Superior temporal gyrus (tissue), 1 donor: ENCODE measurements at regions not wholly inside any gene's neighbourhood (a gene's known extent, or its start where the extent isn't known, plus 50 kb on each side); places are given as distances from the start of the nearest gene placed in this dataset.

Experiments used
- DNase-seq: peaks from one replicate; pipeline ENCODE4 v3.0.0-alpha.2; 2016; ENCODE audit errors: extremely low spot score

DNA sequence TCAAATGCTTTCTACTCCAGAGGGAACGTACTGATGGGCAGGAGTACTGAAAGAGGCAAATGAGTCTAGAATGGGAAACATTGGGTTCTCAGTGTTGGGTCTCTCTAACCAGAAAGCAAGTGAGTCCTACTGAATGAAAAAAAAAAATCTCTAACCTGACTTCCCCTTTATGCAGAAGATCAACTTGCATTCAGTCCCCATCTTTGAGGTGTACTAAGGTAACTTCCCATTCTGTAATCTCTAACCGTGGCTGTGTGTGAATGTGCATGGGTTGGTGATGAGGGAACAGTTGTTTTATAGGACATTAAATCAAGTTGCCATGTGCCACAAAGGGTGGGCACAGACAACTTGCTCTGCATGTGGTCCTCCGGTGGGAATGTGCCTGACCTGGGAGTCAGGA, 264.6 kb upstream of the CLINT1 start:
- DNase-seq, result no peak

DNA sequence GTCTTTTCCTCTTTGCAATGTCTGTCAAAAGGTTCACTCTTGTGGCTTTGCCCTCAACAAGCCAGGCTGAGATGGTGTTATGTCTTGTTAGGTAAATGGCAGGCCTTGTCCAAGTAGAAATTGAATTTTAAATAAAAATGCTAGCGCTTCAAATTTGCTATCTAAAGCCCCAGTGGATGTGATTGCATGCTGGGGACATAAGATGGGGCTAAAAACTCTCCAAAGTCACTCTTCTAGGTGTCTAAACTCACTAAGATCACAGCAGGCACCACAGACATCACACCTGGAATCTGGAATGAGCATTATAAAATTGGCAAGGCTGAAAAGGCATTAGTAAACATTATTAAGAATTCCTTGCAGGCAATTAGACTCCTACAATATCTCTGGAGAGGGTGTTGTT, 262.7 kb upstream of the CLINT1 start:
- no peak for DNase-seq

DNA sequence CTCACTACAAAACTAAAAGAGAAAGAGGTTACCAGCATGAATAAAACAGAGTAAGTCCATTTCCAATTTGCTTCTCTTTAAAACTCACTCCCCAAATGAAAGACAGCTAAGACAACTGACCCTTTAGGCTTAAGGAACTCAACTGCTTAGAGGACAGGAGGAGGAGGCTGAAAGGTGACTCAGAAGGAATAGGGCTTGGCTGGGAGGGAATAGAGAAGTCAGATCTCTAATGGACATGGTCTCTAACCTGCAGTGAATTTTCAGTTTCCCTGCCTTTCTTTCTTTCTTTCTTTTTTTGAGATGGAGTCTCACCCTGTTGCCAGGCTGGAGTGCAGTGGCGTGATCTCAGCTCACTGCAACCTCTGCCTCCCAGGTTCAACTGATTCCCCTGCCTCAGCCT, 261.8 kb upstream of the CLINT1 start:
- no peak for DNase-seq

DNA sequence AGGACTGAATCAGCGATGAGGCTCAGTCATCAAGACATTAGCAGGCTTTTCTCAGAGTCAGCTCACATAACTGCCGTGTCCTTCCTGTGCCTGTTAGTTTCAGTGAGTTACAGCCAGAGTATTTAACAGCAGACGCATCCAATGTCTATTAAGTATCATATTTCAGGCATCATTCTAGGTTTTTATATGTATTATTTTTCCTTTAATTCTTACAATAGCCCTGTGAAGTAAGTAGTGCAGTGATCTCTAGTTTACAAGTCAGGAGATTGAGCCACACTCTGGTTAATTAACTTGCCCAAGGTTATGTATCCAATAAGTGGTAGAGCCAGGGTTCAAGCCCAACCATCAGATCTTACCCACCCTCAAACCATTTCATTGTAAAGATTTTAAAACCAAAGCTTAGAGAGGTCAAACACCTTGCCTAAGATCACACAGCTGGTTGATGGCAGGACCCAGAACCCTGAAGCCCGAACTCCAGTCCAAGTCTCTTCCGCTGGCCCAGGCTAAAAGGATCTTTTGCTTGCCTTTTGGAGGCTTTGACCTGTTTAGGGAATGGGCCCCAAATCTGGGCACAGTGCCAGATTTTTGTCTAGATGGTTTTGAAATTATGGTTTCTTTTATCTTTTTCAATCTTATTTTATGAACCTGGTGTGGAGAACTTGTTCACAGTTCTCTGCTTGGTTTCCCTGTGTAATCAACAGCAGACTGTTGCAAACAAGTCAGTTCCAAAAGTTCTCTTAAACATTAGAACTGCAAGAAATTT, 261.2 kb upstream of the CLINT1 start:
- DNase-seq, result no peak

DNA sequence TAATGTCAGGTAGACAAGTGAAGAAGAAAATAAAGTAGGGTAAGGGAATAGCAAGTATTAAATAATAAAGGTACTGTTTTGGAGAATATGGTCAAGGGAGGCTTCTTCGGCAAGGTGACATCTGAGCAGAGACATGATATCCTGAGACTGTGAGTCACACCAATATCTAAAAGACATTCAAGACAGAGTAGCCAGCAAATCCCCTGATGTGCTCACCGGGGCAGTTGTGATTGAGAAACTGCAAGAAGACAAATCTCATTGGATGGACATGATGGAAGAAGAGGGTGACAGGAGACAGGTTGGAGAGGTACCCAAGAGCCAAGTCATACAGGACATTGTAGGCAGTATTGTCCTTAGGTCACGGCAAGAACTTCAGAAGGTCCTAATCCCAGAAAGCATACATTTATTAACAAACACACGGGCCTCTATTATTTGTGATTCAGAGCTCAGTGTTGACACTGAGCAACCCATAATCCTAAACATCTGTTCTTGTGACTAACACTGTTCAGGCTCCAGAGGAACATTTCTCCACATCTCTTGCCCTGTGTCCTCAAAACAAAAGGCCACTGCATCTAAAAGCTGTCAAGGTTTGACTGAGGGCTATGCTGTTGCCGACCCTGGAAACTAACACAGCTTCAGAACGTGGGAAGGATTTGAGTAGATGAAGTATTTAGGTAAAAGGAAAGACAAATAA, 258.7 kb upstream of the CLINT1 start:
- DNase-seq, result no peak

DNA sequence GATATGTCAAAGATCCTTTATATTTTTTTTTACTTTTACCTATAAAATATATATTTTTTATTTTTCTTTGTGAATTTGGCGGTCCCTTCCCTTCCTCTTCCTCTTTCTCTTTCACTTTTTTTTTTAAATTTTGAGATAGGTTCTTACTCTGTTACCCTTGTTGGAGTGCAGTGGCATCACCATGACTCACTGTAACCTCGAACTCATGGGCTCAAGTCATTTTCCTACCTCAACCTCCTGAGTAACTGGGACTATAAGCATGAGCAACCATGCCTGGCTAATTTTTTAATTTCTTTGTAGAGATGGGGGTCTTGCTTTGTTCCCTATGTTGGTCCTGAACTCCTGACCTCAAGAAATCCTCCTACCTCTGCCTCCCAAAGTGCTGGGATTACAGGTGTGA, 258.0 kb upstream of the CLINT1 start:
- no peak for DNase-seq

DNA sequence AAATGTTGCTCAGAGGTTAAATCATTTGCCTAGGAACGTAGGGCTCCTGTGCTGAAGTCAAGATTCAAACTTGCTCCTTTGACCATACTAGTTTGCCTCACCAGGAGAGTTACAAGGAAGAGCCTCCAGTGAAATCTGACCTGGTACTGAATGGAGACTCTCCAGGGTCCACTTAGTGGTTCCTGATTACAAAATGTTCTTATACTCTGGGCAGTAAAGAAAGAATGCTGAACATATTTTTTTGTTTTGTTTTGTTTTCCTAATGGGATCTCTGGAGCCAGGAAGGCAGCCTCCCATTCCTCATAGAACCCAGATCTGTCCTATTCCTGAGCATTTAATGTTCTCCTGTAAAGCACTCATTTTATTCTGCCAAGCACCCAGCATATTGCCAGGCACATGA, 256.5 kb upstream of the CLINT1 start:
- no peak for DNase-seq

DNA sequence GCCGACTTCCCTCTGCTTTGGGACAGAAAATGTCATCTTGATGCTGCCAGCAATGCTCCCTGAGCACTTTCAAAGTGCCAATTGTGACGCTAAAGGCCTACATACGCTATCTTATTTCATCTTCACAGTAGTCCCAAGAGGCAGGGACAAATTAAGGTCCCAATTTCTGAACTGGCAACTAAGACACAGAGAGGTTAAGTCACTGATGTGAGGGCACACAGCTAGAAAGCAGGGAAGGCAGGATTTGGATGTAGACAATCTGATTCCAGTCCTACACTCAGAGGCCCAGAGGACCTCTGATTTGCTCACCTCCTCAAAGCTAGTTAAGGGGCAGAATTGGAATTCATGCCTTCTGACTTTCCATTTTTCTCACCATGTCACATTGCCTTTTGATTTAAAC, 249.2 kb upstream of the CLINT1 start:
- DNase-seq, result no peak

DNA sequence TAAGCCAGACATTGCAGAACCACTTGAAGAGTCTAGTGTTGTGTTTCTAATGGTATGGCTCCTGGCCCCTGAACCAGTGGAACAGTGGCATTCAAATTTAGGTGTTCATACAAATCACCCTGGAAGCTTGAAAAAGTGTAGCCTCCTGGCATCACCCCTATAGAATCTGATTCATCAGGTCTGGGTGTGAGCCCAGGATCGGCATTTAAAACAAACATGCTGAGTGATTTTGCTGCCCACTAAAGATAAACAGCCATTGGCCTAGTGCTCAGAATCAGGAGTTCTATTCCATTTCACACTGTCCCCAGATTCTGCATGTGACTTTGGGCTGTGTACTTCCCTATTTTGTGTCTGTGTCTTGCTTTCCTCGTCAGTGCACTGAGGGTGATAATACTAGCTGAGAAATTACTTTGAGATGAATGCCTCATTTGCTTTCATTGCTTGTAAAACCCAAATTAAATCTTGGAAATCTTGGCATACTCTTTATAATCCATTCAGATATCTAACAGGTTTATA, 241.5 kb upstream of the CLINT1 start:
- DNase-seq, result no peak

DNA sequence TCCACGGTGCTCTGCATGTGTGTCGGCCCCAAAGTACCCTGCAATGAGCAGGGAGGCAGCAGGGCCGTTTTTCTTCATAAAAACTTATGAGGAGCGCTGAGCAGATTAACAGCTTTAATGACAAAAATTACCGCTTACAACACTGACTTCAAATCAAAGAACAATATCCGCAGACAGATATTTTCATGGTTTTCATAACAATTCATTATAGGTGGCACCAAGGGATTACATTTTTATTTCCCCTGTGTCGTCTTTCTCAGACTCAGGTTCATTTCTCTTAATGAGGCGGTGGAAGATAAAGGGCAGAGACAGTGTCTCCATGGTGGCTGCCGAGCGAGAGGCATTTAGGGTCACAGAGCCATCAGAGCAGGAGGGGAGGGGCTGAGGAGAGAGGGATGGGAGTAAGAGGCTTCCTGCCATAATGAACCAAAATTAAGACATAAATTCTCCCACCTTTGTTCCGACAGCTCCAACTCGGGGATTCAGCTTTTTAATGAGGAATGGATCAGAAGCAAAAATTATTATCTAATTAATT, 240.7 kb upstream of the CLINT1 start:
- no peak for DNase-seq

DNA sequence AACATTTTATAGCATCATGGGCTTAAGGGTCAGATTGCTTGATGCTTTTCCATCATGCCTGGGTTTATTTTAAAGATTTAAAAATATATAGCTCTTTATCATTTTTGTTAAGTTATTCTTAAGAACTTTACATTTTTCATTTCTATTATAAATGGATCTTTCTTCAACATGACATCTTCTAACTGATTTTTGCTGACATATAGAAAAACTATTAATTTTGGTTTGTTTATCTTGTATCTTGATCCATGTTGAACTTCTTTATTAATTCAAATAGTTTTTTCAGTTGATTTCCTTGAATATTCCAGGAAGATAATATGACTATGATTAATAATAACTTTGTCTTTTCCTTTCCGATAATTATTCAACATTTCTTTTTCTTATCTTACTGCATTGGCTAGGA, 237.9 kb upstream of the CLINT1 start:
- no peak for DNase-seq

DNA sequence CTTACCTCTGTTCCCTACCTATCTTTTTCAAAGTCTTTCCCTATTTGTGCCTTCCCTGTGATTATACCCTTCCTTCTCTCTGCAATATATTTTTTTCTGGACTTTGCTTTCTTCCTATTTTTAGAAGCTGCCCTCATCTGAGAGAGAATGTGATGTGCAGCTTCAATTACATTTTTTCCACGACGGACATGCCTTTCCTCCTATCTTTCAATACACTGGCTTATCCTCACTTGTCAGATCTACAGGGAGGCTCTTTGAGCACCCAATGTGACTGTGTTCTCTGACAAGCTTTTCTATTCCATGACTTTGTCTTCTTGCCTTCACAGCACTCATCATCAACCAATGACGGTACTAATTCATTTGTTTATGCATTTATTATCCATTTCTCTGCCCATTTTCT, 227.9 kb upstream of the CLINT1 start:
- DNase-seq, result no peak

DNA sequence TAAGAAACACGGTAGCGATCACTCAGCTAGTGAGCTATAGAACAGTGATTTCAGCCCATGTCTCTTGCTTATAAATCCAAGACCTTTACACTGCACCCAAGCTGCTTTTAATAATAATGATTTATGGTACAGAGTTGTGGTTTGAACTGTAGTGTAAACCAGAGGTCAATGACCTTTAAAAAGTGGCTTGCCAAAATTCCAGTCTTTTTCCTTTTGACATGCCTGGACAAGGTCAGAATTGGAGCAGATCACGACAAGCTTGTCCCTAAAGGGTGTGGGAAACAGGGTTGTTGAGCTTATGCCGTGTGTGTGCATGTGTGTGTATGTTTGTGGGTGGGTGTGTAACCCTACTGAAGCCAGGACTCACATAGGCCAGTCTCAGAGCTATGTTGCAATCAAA, 225.3 kb upstream of the CLINT1 start:
- DNase-seq, result no peak

DNA sequence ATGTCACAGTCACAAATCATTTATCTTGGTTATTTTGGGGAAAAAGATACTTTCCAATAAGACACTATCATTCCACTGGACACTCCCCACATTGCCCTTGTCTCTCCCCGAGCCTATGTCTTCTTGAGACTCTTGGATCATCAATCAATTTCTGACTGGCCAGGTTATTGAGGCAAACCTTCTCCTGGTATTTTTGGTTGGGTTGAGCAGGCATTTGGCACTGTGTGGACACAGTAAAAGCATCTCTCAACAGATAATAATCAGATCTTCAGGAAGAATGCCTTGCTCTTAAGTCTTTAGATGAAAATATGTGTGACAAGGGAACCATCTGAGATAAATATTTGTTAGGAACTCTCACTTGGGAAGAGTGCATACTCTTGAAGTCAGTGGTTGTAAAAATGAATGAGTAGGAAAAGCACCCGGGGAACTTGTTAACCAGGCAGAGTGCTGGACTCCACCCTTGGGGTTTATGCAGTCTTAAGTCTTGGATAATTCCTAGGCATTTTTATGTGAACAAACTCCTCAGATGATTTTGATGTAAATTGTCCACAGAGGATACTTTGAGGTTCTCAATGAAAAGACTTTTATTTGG, 223.8 kb upstream of the CLINT1 start:
- no peak for DNase-seq

DNA sequence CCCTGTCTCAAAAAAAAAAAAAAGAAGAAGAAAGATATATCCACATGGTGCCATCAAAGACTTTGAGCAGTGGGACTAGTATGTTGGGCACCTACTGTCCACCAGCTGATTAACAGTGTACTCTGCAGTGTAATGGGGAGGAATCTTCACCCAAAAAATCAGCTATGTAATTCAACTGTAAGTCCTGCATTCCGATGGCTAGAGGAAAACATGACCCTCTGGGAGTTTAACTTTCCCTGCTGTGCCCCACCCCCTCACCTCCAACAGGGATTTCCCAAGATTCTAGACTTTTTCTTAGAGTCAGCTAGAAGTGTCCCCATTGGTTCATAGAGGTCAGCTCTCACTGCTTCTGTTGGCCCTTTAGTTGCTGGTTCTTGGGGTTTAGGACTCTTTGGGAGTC, 221.2 kb upstream of the CLINT1 start:
- DNase-seq, result no peak

DNA sequence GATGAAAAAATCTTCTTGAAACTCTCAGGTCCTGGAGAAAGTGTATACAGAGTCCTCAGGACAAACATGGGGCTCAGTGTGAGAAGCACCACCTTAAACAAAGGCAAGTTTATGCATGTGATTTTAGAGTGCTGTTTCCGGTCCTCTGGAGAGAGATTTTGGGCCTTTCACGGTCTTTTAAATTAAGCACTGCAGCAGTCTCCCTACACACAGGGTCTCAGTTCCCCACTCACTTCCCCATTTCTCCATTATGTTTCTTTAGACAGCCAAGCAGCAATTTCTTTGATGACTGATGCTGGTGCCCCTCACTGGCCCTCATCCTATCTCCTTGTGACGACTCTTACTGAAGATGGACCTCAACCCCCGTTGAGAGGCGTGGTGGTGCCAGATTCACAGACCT, 220.2 kb upstream of the CLINT1 start:
- no peak for DNase-seq

DNA sequence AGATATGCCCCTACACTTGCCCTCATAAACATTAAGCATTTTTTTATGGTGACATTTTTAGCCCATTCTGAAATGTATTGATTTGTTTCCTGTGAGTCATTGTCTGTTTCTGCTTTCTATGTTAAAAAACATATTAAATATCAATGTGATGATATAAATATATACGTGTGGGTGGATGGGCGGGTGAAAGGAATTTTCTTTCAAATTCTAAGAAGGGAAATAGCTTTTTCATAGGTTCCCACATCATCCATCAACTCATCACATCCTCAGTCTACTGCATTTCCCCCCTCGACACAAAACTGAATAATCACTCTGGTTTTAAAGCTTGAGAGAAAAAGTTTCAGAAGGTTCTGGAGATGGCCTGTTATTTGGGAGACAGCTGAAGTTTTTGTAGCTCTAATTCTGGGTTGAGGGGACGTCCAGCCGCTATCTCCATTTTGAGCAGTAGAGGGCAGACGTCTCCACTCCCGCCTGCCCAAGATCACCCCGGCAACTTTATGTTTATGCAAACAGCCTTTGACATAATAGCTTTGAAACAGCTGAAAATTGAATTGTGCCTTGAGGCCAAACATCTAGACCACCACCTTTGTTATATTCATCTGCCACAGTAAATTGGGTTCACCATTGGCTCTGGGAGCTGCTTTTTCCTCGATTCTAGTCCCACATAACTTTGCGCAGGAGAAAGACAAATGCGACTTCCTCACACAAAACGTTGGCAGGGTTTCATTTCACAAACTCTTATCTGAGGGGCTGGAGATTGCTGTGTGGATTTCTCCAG, 216.2 kb upstream of the CLINT1 start:
- DNase-seq, result peak; percentile 71

DNA sequence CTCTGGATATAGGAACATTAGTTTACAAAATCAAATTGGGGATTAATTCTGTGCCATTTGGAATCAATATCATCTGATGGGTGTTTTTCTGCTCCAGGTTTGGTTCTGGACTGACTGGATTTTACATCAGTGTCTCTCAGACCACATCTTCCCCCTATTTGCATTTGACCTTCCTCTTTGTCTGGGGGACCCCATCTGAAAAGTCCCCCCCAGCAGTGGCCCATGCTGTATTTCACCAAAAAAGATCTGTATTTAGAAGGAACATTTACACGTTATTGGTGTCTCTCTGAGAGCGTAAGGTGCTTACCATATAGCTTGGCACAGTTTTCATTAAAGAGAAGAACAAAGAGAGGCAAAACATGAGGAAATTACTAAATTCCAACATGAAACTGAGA, 215.6 kb upstream of the CLINT1 start:
- DNase-seq, result no peak

DNA sequence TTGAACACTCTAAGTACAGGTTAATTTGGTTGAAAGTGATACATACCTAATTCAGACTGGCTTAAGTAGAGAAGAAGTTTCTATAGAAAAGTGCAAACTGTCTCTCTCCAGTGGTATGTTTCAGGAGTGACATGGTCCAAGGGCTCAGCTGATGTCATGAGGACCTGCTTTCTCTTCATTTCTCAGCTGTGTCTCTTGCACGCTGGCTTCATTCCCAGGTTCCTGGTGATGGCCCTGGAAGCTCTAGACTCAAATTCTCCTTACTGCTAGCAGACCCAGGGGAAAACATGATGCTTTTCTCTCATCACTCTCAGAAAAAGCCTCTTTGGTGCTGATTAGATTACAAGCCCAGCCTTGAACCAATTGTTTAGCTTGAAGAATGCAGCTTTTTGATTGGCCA, 211.9 kb upstream of the CLINT1 start:
- no peak for DNase-seq

DNA sequence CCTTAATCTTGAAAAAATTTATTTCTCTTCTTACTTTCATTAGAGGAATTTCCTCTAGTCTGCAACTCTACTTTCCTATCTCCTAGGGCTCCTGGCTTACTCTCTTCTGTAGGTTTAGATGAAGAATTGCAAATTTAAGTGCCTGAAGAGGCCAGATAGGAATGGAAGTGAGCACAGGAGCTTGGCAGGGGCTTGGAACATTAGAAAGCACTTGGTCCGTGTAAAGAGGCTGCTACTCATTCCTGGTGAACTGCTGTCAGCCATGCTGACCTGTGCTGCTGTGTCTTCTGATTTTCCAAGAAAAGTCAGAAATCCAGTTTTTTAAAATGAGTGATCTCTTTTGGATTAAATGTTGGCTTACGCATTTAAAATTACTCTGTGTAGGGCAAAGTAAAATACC, 210.9 kb upstream of the CLINT1 start:
- no peak for DNase-seq

DNA sequence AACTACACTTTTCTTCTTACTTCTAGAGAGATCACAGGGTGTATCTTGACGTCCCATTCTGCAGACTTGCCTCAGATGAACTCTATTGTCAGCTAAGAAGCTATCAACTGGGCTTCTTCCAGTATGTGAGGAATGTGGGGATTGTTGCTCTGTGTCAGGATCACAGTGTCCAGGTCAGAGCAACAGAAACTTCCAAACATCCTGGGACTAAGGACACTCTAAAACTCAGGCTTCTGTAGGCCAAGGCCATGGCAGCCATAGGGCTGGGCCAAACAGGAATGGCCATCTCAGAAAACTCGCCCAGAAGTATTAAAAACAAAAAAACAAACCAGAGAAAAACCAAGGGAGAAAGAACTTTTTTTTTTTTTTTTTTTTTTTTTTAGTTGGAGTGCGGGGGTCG, 210.0 kb upstream of the CLINT1 start:
- no peak for DNase-seq

DNA sequence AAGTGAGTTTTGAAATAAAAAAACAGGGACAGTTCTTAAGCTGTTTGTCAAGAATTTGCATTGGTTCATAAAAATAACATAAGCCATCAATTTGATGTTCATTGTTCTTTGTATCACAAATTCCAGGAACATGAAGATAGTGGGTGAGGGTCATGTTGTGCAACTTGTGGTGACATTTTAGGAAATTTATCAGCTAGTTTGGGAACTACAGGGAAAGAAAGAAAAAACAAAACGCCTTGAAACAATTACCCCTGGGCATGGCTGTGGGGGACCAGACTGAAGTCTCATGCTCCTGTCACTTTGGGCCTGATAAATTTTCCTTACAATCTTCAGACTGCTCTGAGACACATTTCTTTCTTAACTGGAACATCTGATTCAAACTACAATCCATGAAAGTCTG, 207.1 kb upstream of the CLINT1 start:
- DNase-seq, result no peak
